Endothelial cell of umbilical vein (primary cell): ENCODE measurements at regions not wholly inside any gene's neighbourhood (a gene's known extent, or its start where the extent isn't known, plus 50 kb on each side); places are given as distances from the start of the nearest gene placed in this dataset.

Experiments used
- BruUV-seq: library from RNA; stranded (reverse); fragments of 400-500 nt; replicated peaks from 2 replicates; lab custom pipeline; 2021; lab: Mats Ljungman, UMichigan
- CTCF ChIA-PET: fragments of 300-600, 350-600 bp; sonication (Branson Sonifier 250); formaldehyde crosslinking; loops from one replicate; lab custom pipeline; 2021; ENCODE audit warnings: antibody characterized with exemption, inconsistent platforms; lab: Charles Lee
- POLR2A ChIA-PET: fragments of 300-600, 350-600 bp; sonication (Branson Sonifier 250); formaldehyde crosslinking; loops from one replicate; lab custom pipeline; 2021; ENCODE audit warnings: antibody characterized with exemption, inconsistent platforms; lab: Charles Lee
- DNase-seq: peaks from one replicate; pipeline ENCODE4 v3.0.0-alpha.2; 2011; ENCODE audit warnings: low read depth, low spot score
- FAIRE-seq: peaks from 2 replicates; lab custom pipeline; 2011; peaks lifted over from hg19 to GRCh38; lab: Jason Lieb, UNC
- H2AFZ ChIP-seq: 2 replicates; pipeline ENCODE4 v1.6.0; 2012; ENCODE audit warnings: low read depth, low read length, control low read depth, inconsistent platforms
- H3K27ac ChIP-seq: 2 replicates; pipeline ENCODE4 v1.5.1; 2011; ENCODE audit warnings: low read depth, mild to moderate bottlenecking, control low read depth, low read length, moderate library complexity; ENCODE audit not compliant: insufficient read depth
- H3K27me3 ChIP-seq, 2 experiments: 2 replicates each; pipeline versions ENCODE4 v1.6.0 to v1.6.1; 2011; ENCODE audit warnings: low read length in 2 of 2, mixed read lengths in 1 of 2; ENCODE audit not compliant: control insufficient read depth in 2 of 2, insufficient read depth in 2 of 2
- H3K36me3 ChIP-seq, 2 experiments: 2 replicates in 1 of 2; 3 replicates in 1 of 2; pipeline ENCODE4 v1.5.1; 2011; ENCODE audit warnings: low read length in 2 of 2, mild to moderate bottlenecking in 1 of 2, moderate library complexity in 1 of 2; ENCODE audit not compliant: control insufficient read depth in 2 of 2, insufficient read depth in 2 of 2; ENCODE audit errors: extremely low read depth in 1 of 2
- H3K4me1 ChIP-seq: 3 replicates; pipeline ENCODE4 v1.5.1; 2011; ENCODE audit warnings: mild to moderate bottlenecking, low read length; ENCODE audit not compliant: control insufficient read depth, insufficient read depth; ENCODE audit errors: extremely low read depth
- H3K4me2 ChIP-seq: 2 replicates; pipeline ENCODE4 v1.6.1; 2011; ENCODE audit warnings: low read length, control low read depth, mixed read lengths; ENCODE audit not compliant: insufficient read depth
- H3K4me3 ChIP-seq, 3 experiments: fragments of 200-600 bp in 1 of 3; sonication (generic), shearing (Covaris generic) in 1 of 3; replicated peaks in 1 of 3; 2 replicates each; pipeline ENCODE4 v1.5.1; 2011 to 2016; ENCODE audit warnings: control low read depth in 3 of 3, low read length in 3 of 3, mild to moderate bottlenecking in 2 of 3, inconsistent platforms in 1 of 3, low read depth in 1 of 3, moderate library complexity in 1 of 3; ENCODE audit not compliant: insufficient read depth in 1 of 3
- H3K79me2 ChIP-seq: 2 replicates; pipeline ENCODE4 v1.6.0; 2012; ENCODE audit warnings: low read length, inconsistent platforms; ENCODE audit not compliant: control insufficient read depth, insufficient read depth
- H3K9ac ChIP-seq: replicated peaks from 2 replicates; pipeline ENCODE3; 2011; ENCODE audit warnings: low read length, control low read depth; ENCODE audit not compliant: insufficient read depth; ENCODE audit errors: extremely low read depth
- H3K9me1 ChIP-seq: replicated peaks from 3 replicates; pipeline ENCODE4 v1.6.0; 2011; ENCODE audit warnings: mild to moderate bottlenecking, low read length; ENCODE audit not compliant: control insufficient read depth, insufficient read depth; ENCODE audit errors: extremely low read depth
- H3K9me3 ChIP-seq: replicated peaks from 2 replicates; pipeline ENCODE4 v1.5.1; 2012; ENCODE audit warnings: low read length, inconsistent platforms; ENCODE audit not compliant: control insufficient read depth, insufficient read depth
- H4K20me1 ChIP-seq: replicated peaks from 2 replicates; pipeline ENCODE3; 2011; ENCODE audit warnings: mild to moderate bottlenecking, low read length; ENCODE audit not compliant: control insufficient read depth, insufficient read depth; ENCODE audit errors: extremely low read depth
- EZH2 ChIP-seq: IDR thresholded peaks from 2 replicates; pipeline ENCODE4 v1.6.1; 2012; ENCODE audit warnings: borderline replicate concordance, low read depth, mild to moderate bottlenecking, moderate library complexity, low read length, inconsistent platforms; ENCODE audit not compliant: severe bottlenecking
- FOS ChIP-seq: IDR thresholded peaks from 2 replicates; pipeline ENCODE4 v1.6.1; 2011; ENCODE audit warnings: mild to moderate bottlenecking, low read length, moderate library complexity, borderline replicate concordance; ENCODE audit not compliant: insufficient read depth
- GATA2 ChIP-seq: IDR thresholded peaks from 2 replicates; pipeline ENCODE4 v1.7.0; 2011; ENCODE audit warnings: low read depth, mild to moderate bottlenecking, moderate library complexity, mixed read lengths, low read length; ENCODE audit not compliant: insufficient read length, insufficient read depth
- JUN ChIP-seq: IDR thresholded peaks from 2 replicates; pipeline ENCODE4 v1.6.1; 2011; ENCODE audit warnings: borderline replicate concordance, low read depth; ENCODE audit not compliant: insufficient read length, insufficient read depth
- MAX ChIP-seq: IDR thresholded peaks from 2 replicates; pipeline ENCODE4 v1.6.1; 2011; ENCODE audit not compliant: insufficient read depth, insufficient read length
- MYC ChIP-seq: IDR thresholded peaks from one replicate; pipeline ENCODE4 v1.6.1; 2011; ENCODE audit warnings: mild to moderate bottlenecking, low read depth, low read length
- POLR2A ChIP-seq: IDR thresholded peaks from 2 replicates; pipeline ENCODE4 v1.6.1; 2012; ENCODE audit warnings: low read depth, mild to moderate bottlenecking, control low read depth, low read length
- POLR2AphosphoS5 ChIP-seq: IDR thresholded peaks from 2 replicates; pipeline ENCODE4 v1.6.1; 2012; ENCODE audit warnings: low read depth, mild to moderate bottlenecking, control low read depth, low read length, moderate library complexity; ENCODE audit not compliant: insufficient read depth
- dilution Hi-C: fragments of 300-500 bp; cut with MboI; formaldehyde crosslinking; loops from one replicate; pipeline ENCODE4 v1.15.0; 2019; ENCODE audit warnings: low sequenced_read_pairs; ENCODE audit not compliant: extremely low pct_ligation_motif_present
- intact Hi-C: fragments of 100-400 bp; cut with micrococcal nuclease; formaldehyde crosslinking; loops from one replicate; pipeline ENCODE4 v1.10.0; 2022
- TF ChIP-seq, protein P1 (sequence below), 2 donors: IDR thresholded peaks; 1 replicate in 1 of 2; 2 replicates in 1 of 2; pipeline ENCODE4 v1.5.1; 2011; ENCODE audit warnings: low read length in 2 of 2, mild to moderate bottlenecking in 2 of 2, moderate library complexity in 2 of 2, control low read depth in 1 of 2, inconsistent platforms in 1 of 2, low read depth in 1 of 2; ENCODE audit not compliant: insufficient read depth in 1 of 2; ENCODE audit errors: extremely low read depth in 1 of 2

GRCh38 chr14:94844593-94845152 is 74.8 kb upstream of the GSC start:
- CTCF ChIA-PET = no interaction called here
- no TSS peak for BruUV-seq

GRCh38 chr14:94840467-94840866 is 70.6 kb upstream of the GSC start:
- no peak overlapping the region for H3K4me2 ChIP-seq
- FAIRE-seq (no peak), DNase-seq (no peak)
- no peak overlapping the region for H2AFZ ChIP-seq
- no TSS peak for BruUV-seq
- intact Hi-C loops (no loop called here), dilution Hi-C loops (no loop called here)
- ChIA-PET POLR2A (no interaction called here), CTCF (no interaction called here)
- no peaks in the 10 kb centered on the region for H3K79me2 ChIP-seq
- TF ChIP-seq MYC = no peak
- TF ChIP-seq MAX = no peak
- TF ChIP-seq JUN = no peak
- no peak for TF ChIP-seq FOS
- no peak for TF ChIP-seq POLR2A
- TF ChIP-seq GATA2 = no peak
- TF ChIP-seq, protein P1, sequence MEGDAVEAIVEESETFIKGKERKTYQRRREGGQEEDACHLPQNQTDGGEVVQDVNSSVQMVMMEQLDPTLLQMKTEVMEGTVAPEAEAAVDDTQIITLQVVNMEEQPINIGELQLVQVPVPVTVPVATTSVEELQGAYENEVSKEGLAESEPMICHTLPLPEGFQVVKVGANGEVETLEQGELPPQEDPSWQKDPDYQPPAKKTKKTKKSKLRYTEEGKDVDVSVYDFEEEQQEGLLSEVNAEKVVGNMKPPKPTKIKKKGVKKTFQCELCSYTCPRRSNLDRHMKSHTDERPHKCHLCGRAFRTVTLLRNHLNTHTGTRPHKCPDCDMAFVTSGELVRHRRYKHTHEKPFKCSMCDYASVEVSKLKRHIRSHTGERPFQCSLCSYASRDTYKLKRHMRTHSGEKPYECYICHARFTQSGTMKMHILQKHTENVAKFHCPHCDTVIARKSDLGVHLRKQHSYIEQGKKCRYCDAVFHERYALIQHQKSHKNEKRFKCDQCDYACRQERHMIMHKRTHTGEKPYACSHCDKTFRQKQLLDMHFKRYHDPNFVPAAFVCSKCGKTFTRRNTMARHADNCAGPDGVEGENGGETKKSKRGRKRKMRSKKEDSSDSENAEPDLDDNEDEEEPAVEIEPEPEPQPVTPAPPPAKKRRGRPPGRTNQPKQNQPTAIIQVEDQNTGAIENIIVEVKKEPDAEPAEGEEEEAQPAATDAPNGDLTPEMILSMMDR (IDR thresholded peaks at IDR 0.05; ENCODE audit: extremely low read depth in 1 of 2, insufficient read depth in 1 of 2, low read depth in 1 of 2, low read length in 2 of 2) = no peak
- no peak for TF ChIP-seq EZH2
- no peak for TF ChIP-seq POLR2AphosphoS5
- H4K20me1 ChIP-seq = no peaks in the 10 kb centered on the region
- H3K36me3 ChIP-seq = no peaks in the 10 kb centered on the region
- no peaks in the 10 kb centered on the region for H3K4me1 ChIP-seq
- H3K27me3 ChIP-seq = no peaks in the 10 kb centered on the region
- H3K9ac ChIP-seq = no peak overlapping the region
- H3K27ac ChIP-seq = no peak overlapping the region
- H3K9me1 ChIP-seq = no peaks in the 10 kb centered on the region
- no peak overlapping the region for H3K4me3 ChIP-seq
- H3K9me3 ChIP-seq = no peaks in the 10 kb centered on the region

More at GRCh38 chr14:94844593-94845152, 74.8 kb upstream of the GSC start:
- TF ChIP-seq JUN (no peak), POLR2A (no peak), EZH2 (no peak)
- TF ChIP-seq, protein P1 (IDR thresholded peaks at IDR 0.05; ENCODE audit: extremely low read depth in 1 of 2, insufficient read depth in 1 of 2, low read depth in 1 of 2, low read length in 2 of 2) = no peak
- dilution Hi-C loops = no loop called here
- POLR2A ChIA-PET = no interaction called here
- no peaks in the 10 kb centered on the region for H3K9me1 ChIP-seq
- DNase-seq (no peak), FAIRE-seq (no peak)
- H3K27ac ChIP-seq = no peak overlapping the region
- H3K4me3 ChIP-seq = no peak overlapping the region
- H3K9me3 ChIP-seq = no peaks in the 10 kb centered on the region
- H3K27me3 ChIP-seq = no peaks in the 10 kb centered on the region
- H2AFZ ChIP-seq = no peak overlapping the region
- no peak overlapping the region for H3K9ac ChIP-seq
- H4K20me1 ChIP-seq = no peaks in the 10 kb centered on the region
- no peaks in the 10 kb centered on the region for H3K79me2 ChIP-seq
- no peak overlapping the region for H3K4me2 ChIP-seq
- H3K36me3 ChIP-seq = no peaks in the 10 kb centered on the region
- intact Hi-C loops = no loop called here
- no peaks in the 10 kb centered on the region for H3K4me1 ChIP-seq
